ENCODE measurements at regions not wholly inside any gene's neighbourhood (a gene's known extent, or its start where the extent isn't known, plus 50 kb on each side); places are given as distances from the start of the nearest gene placed in this dataset.

DNA sequence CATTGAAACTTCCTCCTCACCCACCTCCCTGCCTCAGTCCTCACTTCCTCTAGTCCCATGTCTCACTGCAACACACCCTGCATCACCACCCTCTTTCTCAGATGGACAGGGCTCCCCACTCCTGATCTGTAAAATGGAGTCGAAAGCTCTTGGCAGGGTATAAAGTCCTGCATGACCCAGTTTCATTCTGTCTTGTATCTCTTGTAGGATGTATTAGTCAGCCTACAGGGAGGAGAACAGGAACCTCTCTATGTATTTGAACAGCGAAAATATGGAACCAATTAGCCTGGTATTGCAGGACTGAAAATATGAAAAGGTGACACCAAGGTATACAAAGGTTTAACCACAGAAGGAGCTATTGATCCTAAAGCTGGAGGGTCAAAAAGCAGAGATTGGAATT, 156.9 kb upstream of the SNX19 start:
- FAIRE-seq = no peak
- no peaks in the 10 kb centered on the region for H3K27me3 ChIP-seq (ENCODE audit: control insufficient read depth, insufficient read depth, low read length)
- no peak for TF ChIP-seq CTCF (IDR thresholded peaks at IDR 0.05; ENCODE audit: insufficient read depth, low read length, severe bottlenecking)

DNA sequence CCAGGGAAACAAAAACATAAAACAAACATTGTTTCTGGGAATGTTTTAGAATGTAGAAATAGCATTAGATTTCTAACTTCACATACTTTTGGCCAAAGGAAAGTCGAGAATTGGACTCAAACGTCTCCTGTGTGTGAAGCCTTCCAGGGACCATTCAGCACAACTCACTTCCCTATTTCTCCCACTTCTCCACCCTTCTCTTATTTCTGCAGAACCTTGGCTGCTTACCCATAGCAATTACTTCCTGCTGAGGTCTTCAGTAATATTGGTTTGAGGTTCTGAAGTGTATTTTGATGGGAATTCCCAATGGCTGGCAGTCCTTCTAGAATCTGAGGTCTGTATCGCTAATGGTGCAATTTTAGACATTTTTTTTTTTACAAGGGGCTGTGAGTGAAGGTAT, 158.3 kb upstream of the SNX19 start:
- no peak for TF ChIP-seq CTCF (IDR thresholded peaks at IDR 0.05; ENCODE audit: insufficient read depth, low read length, severe bottlenecking)
- Histone ChIP-seq H3K4me3 (ENCODE audit: low read depth, low read length) (no peak overlapping the region), H3K36me3 (ENCODE audit: control insufficient read depth, insufficient read depth, low read length) (no peaks in the 10 kb centered on the region), H3K27me3 (ENCODE audit: control insufficient read depth, insufficient read depth, low read length) (no peaks in the 10 kb centered on the region)
- DNase-seq (ENCODE audit: low read depth) = no peak
- FAIRE-seq = no peak

More for the DNA sequence above, 156.9 kb upstream of the SNX19 start:
- H3K36me3 ChIP-seq (ENCODE audit: control insufficient read depth, insufficient read depth, low read length) = no peaks in the 10 kb centered on the region
- peak; percentile 2 for DNase-seq (ENCODE audit: low read depth)
- no peak overlapping the region for H3K4me3 ChIP-seq (ENCODE audit: low read depth, low read length)

DNA sequence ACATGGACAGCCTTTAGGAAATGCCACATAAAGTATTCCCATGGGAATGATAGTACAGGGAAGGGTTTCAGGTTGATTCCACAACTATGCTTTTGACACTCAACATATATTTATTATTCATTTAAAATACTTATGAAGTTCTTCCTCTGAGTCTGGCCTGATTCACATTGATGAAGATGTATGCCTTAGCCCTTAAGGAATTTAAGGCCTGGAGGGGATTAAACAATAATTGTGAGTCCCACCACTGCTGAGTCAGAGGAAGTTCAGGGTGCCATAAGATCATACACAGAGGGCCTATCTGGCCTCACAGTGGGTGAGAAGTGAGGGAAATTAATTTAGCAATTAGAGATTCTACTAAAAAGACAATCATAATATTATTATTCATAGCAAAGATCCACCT, 161.1 kb upstream of the SNX19 start:
- DNase-seq (ENCODE audit: low read depth) = peak; percentile 82
- H3K36me3 ChIP-seq (ENCODE audit: control insufficient read depth, insufficient read depth, low read length) = no peaks in the 10 kb centered on the region
- no peaks in the 10 kb centered on the region for H3K27me3 ChIP-seq (ENCODE audit: control insufficient read depth, insufficient read depth, low read length)
- no peak for TF ChIP-seq CTCF (IDR thresholded peaks at IDR 0.05; ENCODE audit: insufficient read depth, low read length, severe bottlenecking)
- no peak for FAIRE-seq
- H3K4me3 ChIP-seq (ENCODE audit: low read depth, low read length) = no peak overlapping the region

DNA sequence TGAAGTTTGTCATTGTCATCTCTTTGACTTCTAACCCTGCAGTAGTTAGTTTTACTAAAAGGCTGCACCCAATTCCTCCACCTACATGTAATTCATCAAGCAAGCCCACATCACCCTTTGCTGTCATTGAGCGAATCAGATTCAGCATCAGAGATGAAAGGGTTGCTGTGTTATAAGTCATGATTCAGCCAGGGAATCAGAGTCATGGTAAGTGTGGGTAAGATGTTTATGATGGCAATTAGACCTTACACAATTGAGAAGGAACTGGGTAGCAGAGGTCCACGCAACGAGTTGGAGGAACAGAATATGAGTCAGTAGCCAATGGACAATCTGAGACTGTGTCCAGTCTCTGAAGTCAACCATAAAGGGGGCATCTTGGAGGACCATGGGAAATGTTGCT, 162.8 kb upstream of the SNX19 start:
- DNase-seq (ENCODE audit: low read depth) (peak; percentile 61), FAIRE-seq (no peak)
- Histone ChIP-seq H3K36me3 (ENCODE audit: control insufficient read depth, insufficient read depth, low read length) (no peaks in the 10 kb centered on the region), H3K4me3 (ENCODE audit: low read depth, low read length) (no peak overlapping the region), H3K27me3 (ENCODE audit: control insufficient read depth, insufficient read depth, low read length) (no peaks in the 10 kb centered on the region)
- TF ChIP-seq CTCF (IDR thresholded peaks at IDR 0.05; ENCODE audit: insufficient read depth, low read length, severe bottlenecking) = no peak

GRCh38 chr11:131089727-131090245, 173.5 kb upstream of the SNX19 start:
- no peak for TF ChIP-seq CTCF (IDR thresholded peaks at IDR 0.05; ENCODE audit: insufficient read depth, low read length, severe bottlenecking)
- FAIRE-seq (no peak), DNase-seq (ENCODE audit: low read depth) (no peak)
- Histone ChIP-seq H3K36me3 (ENCODE audit: control insufficient read depth, insufficient read depth, low read length) (no peaks in the 10 kb centered on the region), H3K4me3 (ENCODE audit: low read depth, low read length) (no peak overlapping the region), H3K27me3 (ENCODE audit: control insufficient read depth, insufficient read depth, low read length) (no peaks in the 10 kb centered on the region)

GRCh38 chr11:131092469-131092868, 176.2 kb upstream of the SNX19 start:
- Histone ChIP-seq H3K36me3 (ENCODE audit: control insufficient read depth, insufficient read depth, low read length) (no peaks in the 10 kb centered on the region), H3K27me3 (ENCODE audit: control insufficient read depth, insufficient read depth, low read length) (no peaks in the 10 kb centered on the region), H3K4me3 (ENCODE audit: low read depth, low read length) (no peak overlapping the region)
- no peak for TF ChIP-seq CTCF (IDR thresholded peaks at IDR 0.05; ENCODE audit: insufficient read depth, low read length, severe bottlenecking)
- FAIRE-seq (no peak), DNase-seq (ENCODE audit: low read depth) (no peak)

Data from bronchial epithelial cell (primary cell).